Panc1 (cell line): ENCODE measurements at regions not wholly inside any gene's neighbourhood (a gene's known extent, or its start where the extent isn't known, plus 50 kb on each side); places are given as distances from the start of the nearest gene placed in this dataset.

Experiments
- POLR2AphosphoS5 ChIP-seq: IDR thresholded peaks from 2 replicates; pipeline ENCODE4 v1.6.1; 2012; ENCODE audit warnings: mild to moderate bottlenecking, low read depth, low read length, moderate library complexity
- TF ChIP-seq, protein P1 (sequence below): fragments of 450-650 bp; IDR thresholded peaks from 2 replicates; pipeline ENCODE4 v1.5.1; 2017; ENCODE audit warnings: mild to moderate bottlenecking

- TF ChIP-seq, protein P1, sequence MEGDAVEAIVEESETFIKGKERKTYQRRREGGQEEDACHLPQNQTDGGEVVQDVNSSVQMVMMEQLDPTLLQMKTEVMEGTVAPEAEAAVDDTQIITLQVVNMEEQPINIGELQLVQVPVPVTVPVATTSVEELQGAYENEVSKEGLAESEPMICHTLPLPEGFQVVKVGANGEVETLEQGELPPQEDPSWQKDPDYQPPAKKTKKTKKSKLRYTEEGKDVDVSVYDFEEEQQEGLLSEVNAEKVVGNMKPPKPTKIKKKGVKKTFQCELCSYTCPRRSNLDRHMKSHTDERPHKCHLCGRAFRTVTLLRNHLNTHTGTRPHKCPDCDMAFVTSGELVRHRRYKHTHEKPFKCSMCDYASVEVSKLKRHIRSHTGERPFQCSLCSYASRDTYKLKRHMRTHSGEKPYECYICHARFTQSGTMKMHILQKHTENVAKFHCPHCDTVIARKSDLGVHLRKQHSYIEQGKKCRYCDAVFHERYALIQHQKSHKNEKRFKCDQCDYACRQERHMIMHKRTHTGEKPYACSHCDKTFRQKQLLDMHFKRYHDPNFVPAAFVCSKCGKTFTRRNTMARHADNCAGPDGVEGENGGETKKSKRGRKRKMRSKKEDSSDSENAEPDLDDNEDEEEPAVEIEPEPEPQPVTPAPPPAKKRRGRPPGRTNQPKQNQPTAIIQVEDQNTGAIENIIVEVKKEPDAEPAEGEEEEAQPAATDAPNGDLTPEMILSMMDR = no peak
- TF ChIP-seq POLR2AphosphoS5 = no peak
These were observed 701.5 kb upstream of the ID4 start for GRCh38 chr6:19135706-19136105.
